ENCODE measurements at regions not wholly inside any gene's neighbourhood (a gene's known extent, or its start where the extent isn't known, plus 50 kb on each side); places are given as distances from the start of the nearest gene placed in this dataset.

DNA sequence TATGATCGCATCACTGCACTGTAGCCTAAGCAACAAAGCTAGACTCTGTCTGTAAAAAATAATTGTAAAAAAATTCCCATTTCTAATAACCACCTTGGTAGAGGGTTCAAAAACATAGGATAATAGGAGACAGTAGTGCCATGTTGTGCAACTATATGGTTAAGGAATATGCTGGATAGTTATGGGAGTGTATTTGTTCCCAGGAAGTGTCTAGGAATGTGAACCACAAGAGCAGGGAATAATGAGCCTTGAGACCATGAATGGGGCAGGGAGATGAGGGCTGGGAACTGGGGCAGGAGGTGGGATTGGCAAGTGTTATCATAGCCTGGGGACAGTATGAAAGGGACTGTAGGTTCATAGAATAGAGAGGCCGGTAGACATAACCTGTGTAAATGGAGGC is 50.4 kb downstream of the RUSC2 start:
- no peaks in the 10 kb centered on the region for H3K9me3 Mint-ChIP-seq
- CTCF ChIA-PET = interaction anchor here (1.4 kb wide), 1 partner anchor 13 kb away, joined by 3 read pairs; no protein-coding TSS in a partner anchor
- H3K4me1 Mint-ChIP-seq (ENCODE audit: low read depth) = no peaks in the 10 kb centered on the region
- H3K36me3 Mint-ChIP-seq (ENCODE audit: low read depth) = no peaks in the 10 kb centered on the region
- H3K27me3 Mint-ChIP-seq (ENCODE audit: low read depth) = no peaks in the 10 kb centered on the region
- intact Hi-C loops (cut with micrococcal nuclease) = no loop called here
- no peak overlapping the region for H3K4me3 Mint-ChIP-seq
- DNase-seq = no peak
- no peak overlapping the region for H3K27ac Mint-ChIP-seq

DNA sequence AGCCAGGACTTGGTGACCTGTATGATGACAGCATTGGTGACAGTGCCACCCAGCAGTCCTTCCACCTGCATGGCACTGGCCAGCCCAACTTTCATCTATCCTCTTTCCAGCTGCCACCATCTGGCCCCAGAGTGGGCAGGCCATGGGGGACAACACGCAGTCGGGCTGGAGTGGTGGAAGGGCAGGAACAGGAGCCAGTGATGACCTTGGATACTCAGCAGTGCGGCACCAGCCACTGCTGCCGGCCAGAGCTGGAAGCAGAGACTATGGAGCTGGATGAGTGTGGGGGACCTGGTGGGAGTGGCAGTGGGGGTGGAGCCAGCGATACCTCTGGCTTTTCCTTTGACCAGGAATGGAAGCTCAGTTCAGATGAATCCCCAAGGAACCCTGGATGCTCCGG is 56.9 kb downstream of the RUSC2 start:
- H3K36me3 Mint-ChIP-seq (ENCODE audit: low read depth) = peaks cover 2% of the 10 kb centered on the region
- no peak overlapping the region for H3K4me3 Mint-ChIP-seq
- no peaks in the 10 kb centered on the region for H3K27me3 Mint-ChIP-seq (ENCODE audit: low read depth)
- no peaks in the 10 kb centered on the region for H3K9me3 Mint-ChIP-seq
- CTCF ChIA-PET = no interaction called here
- no peak for DNase-seq
- no peaks in the 10 kb centered on the region for H3K4me1 Mint-ChIP-seq (ENCODE audit: low read depth)
- H3K27ac Mint-ChIP-seq = no peak overlapping the region
- intact Hi-C loops (cut with micrococcal nuclease) = no loop called here

DNA sequence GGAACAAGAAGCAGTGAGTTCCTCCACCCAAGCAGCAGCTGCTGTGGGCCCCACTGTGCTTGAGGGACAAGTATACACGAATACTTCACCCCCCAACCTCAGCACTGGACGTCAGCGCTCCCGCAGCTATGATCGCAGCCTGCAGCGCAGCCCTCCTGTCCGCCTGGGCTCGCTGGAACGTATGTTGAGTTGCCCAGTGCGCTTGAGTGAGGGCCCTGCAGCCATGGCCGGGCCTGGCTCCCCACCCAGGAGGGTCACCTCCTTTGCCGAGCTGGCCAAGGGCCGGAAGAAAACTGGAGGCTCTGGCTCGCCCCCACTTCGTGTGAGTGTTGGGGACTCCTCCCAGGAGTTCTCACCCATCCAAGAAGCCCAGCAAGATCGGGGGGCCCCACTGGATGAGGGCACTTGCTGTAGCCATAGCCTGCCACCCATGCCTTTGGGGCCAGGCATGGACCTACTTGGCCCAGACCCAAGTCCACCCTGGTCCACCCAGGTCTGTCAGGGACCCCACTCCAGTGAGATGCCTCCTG is 57.1 kb upstream of the TESK1 start:
- CTCF ChIA-PET = no interaction called here
- H3K4me1 Mint-ChIP-seq (ENCODE audit: low read depth) = no peaks in the 10 kb centered on the region
- intact Hi-C loops (cut with micrococcal nuclease) = no loop called here
- peaks cover 2% of the 10 kb centered on the region for H3K36me3 Mint-ChIP-seq (ENCODE audit: low read depth)
- no peak for DNase-seq
- no peaks in the 10 kb centered on the region for H3K9me3 Mint-ChIP-seq
- H3K27ac Mint-ChIP-seq = no peak overlapping the region
- H3K4me3 Mint-ChIP-seq = no peak overlapping the region
- no peaks in the 10 kb centered on the region for H3K27me3 Mint-ChIP-seq (ENCODE audit: low read depth)

- no peak overlapping the region for H3K27ac Mint-ChIP-seq
- no peak for DNase-seq
- no peaks in the 10 kb centered on the region for H3K9me3 Mint-ChIP-seq
- H3K4me1 Mint-ChIP-seq (ENCODE audit: low read depth) = no peaks in the 10 kb centered on the region
- intact Hi-C loops (cut with micrococcal nuclease) = no loop called here
- CTCF ChIA-PET = interaction anchor here (0.7 kb wide), 1 partner anchor 291 kb away, joined by 3 read pairs; no protein-coding TSS in a partner anchor
- peaks cover 2% of the 10 kb centered on the region for H3K36me3 Mint-ChIP-seq (ENCODE audit: low read depth)
- H3K4me3 Mint-ChIP-seq = no peak overlapping the region
- no peaks in the 10 kb centered on the region for H3K27me3 Mint-ChIP-seq (ENCODE audit: low read depth)
Observed at GRCh38 chr9:35548571-35548970, 56.5 kb upstream of the TESK1 start.

- H3K9me3 Mint-ChIP-seq = no peaks in the 10 kb centered on the region
- no peak overlapping the region for H3K27ac Mint-ChIP-seq
- no peak overlapping the region for H3K4me3 Mint-ChIP-seq
- no peaks in the 10 kb centered on the region for H3K4me1 Mint-ChIP-seq (ENCODE audit: low read depth)
- H3K36me3 Mint-ChIP-seq (ENCODE audit: low read depth) = peaks cover 2% of the 10 kb centered on the region
- H3K27me3 Mint-ChIP-seq (ENCODE audit: low read depth) = no peaks in the 10 kb centered on the region
- no peak for DNase-seq
- CTCF ChIA-PET = interaction anchor here (0.6 kb wide), 1 partner anchor 172 kb away, joined by 3 read pairs; no protein-coding TSS in a partner anchor
- intact Hi-C loops (cut with micrococcal nuclease) = no loop called here
Observed at GRCh38 chr9:35549441-35549840, 55.6 kb upstream of the TESK1 start.

- no peak overlapping the region for H3K4me3 Mint-ChIP-seq
- intact Hi-C loops (cut with micrococcal nuclease) = no loop called here
- peaks cover under 1% of the 10 kb centered on the region for H3K36me3 Mint-ChIP-seq (ENCODE audit: low read depth)
Observed at GRCh38 chr9:35552376-35552775, 52.7 kb upstream of the TESK1 start.

DNA sequence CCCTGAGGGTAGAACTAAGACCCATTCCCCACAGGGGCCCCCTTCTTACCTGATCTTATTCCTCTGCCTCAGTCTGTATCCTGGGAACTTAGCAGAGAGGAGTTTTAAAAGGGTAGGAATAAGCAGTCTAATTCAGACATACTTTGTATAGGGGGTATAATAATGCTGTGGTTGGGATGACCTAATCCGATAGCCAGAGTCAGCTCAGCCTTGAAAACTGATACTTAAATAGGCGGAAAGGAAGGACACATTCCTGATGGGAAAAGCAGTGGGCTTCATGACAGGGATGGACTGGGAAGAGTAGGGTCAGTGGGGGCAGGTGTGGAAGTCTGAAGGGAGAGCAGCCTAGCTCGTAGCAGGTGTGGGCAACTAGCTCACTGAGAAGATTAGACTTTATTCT is 52.2 kb upstream of the TESK1 start:
- Mint-ChIP-seq H3K27me3 (ENCODE audit: low read depth) (no peaks in the 10 kb centered on the region), H3K27ac (no peak overlapping the region), H3K4me1 (ENCODE audit: low read depth) (no peaks in the 10 kb centered on the region), H3K9me3 (no peaks in the 10 kb centered on the region), H3K36me3 (ENCODE audit: low read depth) (no peaks in the 10 kb centered on the region), H3K4me3 (no peak overlapping the region)
- CTCF ChIA-PET = interaction anchor here (0.6 to 2.7 kb wide), 20 partner anchors 8 to 435 kb away, joined by 3 to 23 read pairs (median 4); a partner anchor contains a TSS
- intact Hi-C loops (cut with micrococcal nuclease) = no loop called here
- DNase-seq = no peak

More at GRCh38 chr9:35552376-35552775, 52.7 kb upstream of the TESK1 start:
- Mint-ChIP-seq H3K27me3 (ENCODE audit: low read depth) (no peaks in the 10 kb centered on the region), H3K4me1 (ENCODE audit: low read depth) (no peaks in the 10 kb centered on the region), H3K9me3 (no peaks in the 10 kb centered on the region), H3K27ac (no peak overlapping the region)
- DNase-seq = no peak
- CTCF ChIA-PET = interaction anchor here (0.6 to 2.7 kb wide), 13 partner anchors 7 to 293 kb away, joined by 3 to 23 read pairs (median 4); a partner anchor contains a TSS

GRCh38 chr9:35553670-35554543 is 51.2 kb upstream of the TESK1 start:
- no peaks in the 10 kb centered on the region for H3K4me1 Mint-ChIP-seq (ENCODE audit: low read depth)
- H3K36me3 Mint-ChIP-seq (ENCODE audit: low read depth) = no peaks in the 10 kb centered on the region
- CTCF ChIA-PET = interaction anchor here (0.6 to 2.7 kb wide), 25 partner anchors 9 to 437 kb away, joined by 3 to 23 read pairs (median 4); a partner anchor contains a TSS
- no peak overlapping the region for H3K27ac Mint-ChIP-seq
- H3K27me3 Mint-ChIP-seq (ENCODE audit: low read depth) = no peaks in the 10 kb centered on the region
- intact Hi-C loops (cut with micrococcal nuclease) = loop anchor here (1.0 to 2.0 kb wide), 5 partner anchors 65 to 655 kb away; no protein-coding TSS in a partner anchor
- no peaks in the 10 kb centered on the region for H3K9me3 Mint-ChIP-seq
- peak; percentile 71 for DNase-seq
- H3K4me3 Mint-ChIP-seq = no peak overlapping the region

GRCh38 chr9:35555246-35555701 is 49.8 kb upstream of the TESK1 start:
- intact Hi-C loops (cut with micrococcal nuclease) = loop anchor here (2.0 kb wide), 1 partner anchor 656 kb away; no protein-coding TSS in a partner anchor
- CTCF ChIA-PET = interaction anchor here (1.6 kb wide), 1 partner anchor 76 kb away, joined by 4 read pairs; no protein-coding TSS in a partner anchor
- Mint-ChIP-seq H3K9me3 (no peaks in the 10 kb centered on the region), H3K4me3 (no peak overlapping the region), H3K4me1 (ENCODE audit: low read depth) (no peaks in the 10 kb centered on the region), H3K27ac (no peak overlapping the region), H3K27me3 (ENCODE audit: low read depth) (no peaks in the 10 kb centered on the region), H3K36me3 (ENCODE audit: low read depth) (no peaks in the 10 kb centered on the region)
- no peak for DNase-seq

Measured in activated naive CD4-positive, alpha-beta T cell treated with anti-CD3 and anti-CD28 coated beads for 36 hours (primary cell).